ENCODE measurements at regions not wholly inside any gene's neighbourhood (a gene's known extent, or its start where the extent isn't known, plus 50 kb on each side); places are given as distances from the start of the nearest gene placed in this dataset.
"Not testable (repeated sequence)": the region's sequence is repeated elsewhere in the genome, so short reads cannot be mapped to it uniquely, and the experiment has no call there.

DNA sequence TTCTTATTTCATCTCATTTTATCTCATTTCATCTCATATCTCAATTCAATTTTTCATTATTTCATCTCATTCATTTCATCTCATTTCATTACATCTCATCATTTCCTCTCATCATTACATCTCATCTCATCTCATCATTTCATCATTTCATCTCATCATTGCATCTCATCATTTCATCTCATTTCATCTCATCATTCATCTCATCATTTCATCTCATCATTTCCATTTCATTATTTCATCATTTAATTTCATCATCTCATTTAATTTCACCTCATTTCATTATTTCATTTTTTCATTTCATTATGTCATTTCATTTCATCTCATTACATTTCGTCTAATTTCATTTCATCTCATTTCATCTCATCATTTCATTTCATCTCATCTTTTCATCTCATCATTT is 2867.8 kb downstream of the RPIA start:
- H3K4me3 ChIP-seq; ATAC-seq; H3K9me3 ChIP-seq; H3K27me3 ChIP-seq (ENCODE audit: low read depth); H3K4me1 ChIP-seq; DNase-seq; H3K36me3 ChIP-seq; H3K27ac ChIP-seq; intact Hi-C loops (cut with DNase I): not testable (repeated sequence)

GRCh38 chr2:91559886-91560614 is 2868.6 kb downstream of the RPIA start:
- H3K27ac ChIP-seq; H3K4me3 ChIP-seq; H3K27me3 ChIP-seq (ENCODE audit: low read depth); DNase-seq; H3K36me3 ChIP-seq; H3K4me1 ChIP-seq; ATAC-seq; H3K9me3 ChIP-seq; intact Hi-C loops (cut with DNase I): not testable (repeated sequence)

GRCh38 chr2:91562184-91562583 is 2870.7 kb downstream of the RPIA start:
- H3K27ac ChIP-seq; DNase-seq; H3K36me3 ChIP-seq; intact Hi-C loops (cut with DNase I); H3K27me3 ChIP-seq (ENCODE audit: low read depth); ATAC-seq; H3K4me1 ChIP-seq; H3K4me3 ChIP-seq; H3K9me3 ChIP-seq: not testable (repeated sequence)

GRCh38 chr2:91564700-91565099 is 2873.2 kb downstream of the RPIA start:
- intact Hi-C loops (cut with DNase I); H3K27ac ChIP-seq; H3K4me1 ChIP-seq; H3K4me3 ChIP-seq; ATAC-seq; H3K27me3 ChIP-seq (ENCODE audit: low read depth); H3K36me3 ChIP-seq; H3K9me3 ChIP-seq: not testable (repeated sequence)
- DNase-seq: peak; percentile 30

DNA sequence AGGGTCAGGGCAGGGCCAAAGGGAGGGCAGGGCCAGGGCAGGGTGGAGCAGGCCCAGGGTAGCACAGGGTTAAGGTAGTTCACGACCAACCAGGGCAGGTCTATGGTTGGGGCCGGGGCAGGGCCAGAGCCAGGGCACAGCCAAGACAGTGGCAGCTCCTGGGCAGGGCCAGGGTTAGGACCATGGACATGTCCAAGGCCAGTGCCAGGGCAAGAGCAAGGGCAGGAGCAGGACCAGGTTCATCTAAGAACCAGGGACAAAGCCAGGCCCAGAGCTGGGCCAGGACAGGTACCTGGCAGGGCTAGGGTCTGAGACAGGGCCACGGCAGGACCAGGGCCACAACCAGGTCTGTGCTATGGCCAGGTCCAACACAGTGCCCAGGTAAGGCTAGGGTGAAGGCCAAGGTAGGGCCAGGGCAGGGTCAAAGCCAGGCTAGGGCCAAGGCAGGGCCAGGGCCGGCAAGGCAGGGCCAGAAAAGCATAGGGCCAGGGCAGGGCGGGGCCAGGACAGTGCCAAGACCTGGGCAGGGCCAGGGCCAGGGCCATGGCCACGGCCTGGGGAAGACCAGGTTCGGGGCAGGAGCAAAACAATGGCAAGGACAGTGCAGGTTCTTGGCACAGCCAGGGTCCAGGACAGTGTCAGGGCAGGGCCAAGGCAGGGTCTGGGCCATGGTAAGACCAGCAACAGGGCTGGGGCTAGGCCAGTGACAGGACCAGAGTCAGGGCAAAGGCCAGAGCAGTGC is 2874.4 kb downstream of the RPIA start:
- ATAC-seq; H3K4me3 ChIP-seq; H3K27ac ChIP-seq; H3K4me1 ChIP-seq; H3K36me3 ChIP-seq; H3K9me3 ChIP-seq; intact Hi-C loops (cut with DNase I); H3K27me3 ChIP-seq (ENCODE audit: low read depth): not testable (repeated sequence)
- DNase-seq: peak; percentile 49

DNA sequence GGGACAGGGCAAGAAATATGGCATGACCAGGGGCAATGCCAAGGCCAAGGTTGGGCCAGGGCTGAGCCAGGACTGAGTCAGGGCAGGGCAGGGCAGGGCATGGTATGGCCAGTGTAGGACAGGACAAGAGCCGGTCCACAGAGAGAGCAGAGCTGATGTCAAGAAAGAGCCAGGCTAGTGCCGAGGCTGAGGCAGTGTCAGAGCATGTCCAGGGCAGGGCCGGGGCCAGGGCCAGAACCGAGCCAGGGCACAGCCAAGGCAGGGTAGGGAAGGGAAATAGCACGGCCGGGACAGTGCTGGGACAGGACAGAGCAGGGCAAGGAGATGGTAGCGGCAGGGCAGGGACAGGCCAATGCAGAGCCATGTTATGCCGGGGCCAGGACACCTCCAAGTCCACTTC is 2875.1 kb downstream of the RPIA start:
- H3K9me3 ChIP-seq; ATAC-seq; H3K4me3 ChIP-seq; H3K27ac ChIP-seq; H3K36me3 ChIP-seq; H3K27me3 ChIP-seq (ENCODE audit: low read depth); H3K4me1 ChIP-seq; intact Hi-C loops (cut with DNase I): not testable (repeated sequence)
- DNase-seq: peak; percentile 34

DNA sequence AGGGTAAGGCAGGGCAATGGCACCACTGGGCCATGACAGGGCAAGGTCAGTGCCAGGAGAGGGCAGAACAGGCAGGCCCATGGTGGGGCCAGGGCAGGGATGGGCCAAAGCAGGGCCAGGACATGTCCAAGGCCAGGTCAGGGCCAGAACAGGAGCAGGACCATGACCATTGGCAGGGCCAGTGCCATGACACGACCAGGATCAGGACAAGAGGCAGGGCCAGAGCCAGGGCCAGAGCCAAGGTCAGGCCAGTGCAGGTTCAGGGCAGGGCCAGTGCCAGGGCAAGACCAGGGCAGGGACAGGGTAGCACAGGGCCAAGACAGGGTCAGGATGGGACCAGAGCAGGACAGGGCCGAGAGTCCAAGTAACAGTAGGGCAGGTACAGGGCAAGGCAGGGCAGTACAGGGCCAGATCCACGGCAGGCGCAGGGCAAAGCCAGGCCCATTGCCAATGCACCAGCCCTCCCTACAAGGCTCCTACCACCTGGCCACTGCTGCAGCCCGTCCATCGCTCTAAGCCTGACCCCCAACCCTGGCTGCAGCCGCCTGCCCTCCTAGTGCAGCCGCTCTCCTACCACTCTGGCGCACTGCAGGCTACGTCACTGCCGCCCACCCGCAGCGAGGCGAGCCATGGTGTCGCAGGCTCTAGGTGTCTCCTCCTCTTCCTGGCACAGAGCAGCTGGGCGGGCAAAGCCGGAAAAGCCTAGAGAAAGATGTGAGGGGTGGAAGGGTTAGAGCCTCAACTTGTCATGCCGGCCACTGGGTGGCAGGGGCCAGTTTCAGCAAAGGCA is 2876.3 kb downstream of the RPIA start:
- DNase-seq: peak; percentile 38
- H3K27me3 ChIP-seq (ENCODE audit: low read depth); H3K4me1 ChIP-seq; H3K9me3 ChIP-seq; ATAC-seq; H3K36me3 ChIP-seq; H3K4me3 ChIP-seq; intact Hi-C loops (cut with DNase I); H3K27ac ChIP-seq: not testable (repeated sequence)

GRCh38 chr2:91568391-91569338 is 2877.2 kb downstream of the RPIA start:
- intact Hi-C loops (cut with DNase I); H3K4me1 ChIP-seq; DNase-seq; H3K27ac ChIP-seq; ATAC-seq; H3K36me3 ChIP-seq; H3K27me3 ChIP-seq (ENCODE audit: low read depth); H3K9me3 ChIP-seq; H3K4me3 ChIP-seq: not testable (repeated sequence)

DNA sequence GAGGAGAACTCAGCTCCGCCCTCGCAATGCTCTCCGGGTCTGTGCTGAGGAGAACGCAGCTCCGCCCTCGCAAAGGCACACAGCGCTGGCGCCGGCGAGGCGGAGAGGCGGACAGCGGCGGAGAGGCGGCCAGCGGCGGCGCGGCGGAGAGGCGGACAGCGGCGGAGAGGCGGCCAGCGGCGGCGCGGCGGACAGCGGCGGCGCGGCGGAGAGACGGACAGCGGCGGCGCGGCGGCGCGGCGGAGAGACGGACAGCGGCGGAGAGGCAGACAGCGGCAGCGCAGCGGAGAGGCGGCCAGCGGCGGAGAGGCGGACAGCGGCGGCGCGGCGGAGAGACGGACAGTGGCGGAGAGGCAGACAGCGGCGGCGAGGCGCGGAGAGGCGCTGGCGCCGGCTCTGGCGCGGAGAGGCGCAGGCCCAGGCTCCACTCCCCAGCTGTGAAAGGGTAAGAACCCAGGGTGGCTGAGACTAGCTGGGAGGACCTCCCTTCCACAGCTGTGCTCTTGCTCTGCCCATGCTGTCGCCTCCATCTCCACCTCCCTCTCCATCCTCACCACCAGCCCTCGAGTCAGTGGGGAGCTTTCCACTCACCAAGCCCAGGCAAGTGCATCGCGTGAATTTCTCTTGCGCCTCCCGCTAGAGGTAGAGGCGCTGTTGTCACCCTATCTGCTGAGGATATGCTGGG is 2879.9 kb downstream of the RPIA start:
- H3K9me3 ChIP-seq; intact Hi-C loops (cut with DNase I); H3K4me3 ChIP-seq; H3K27me3 ChIP-seq (ENCODE audit: low read depth); H3K4me1 ChIP-seq; DNase-seq; H3K27ac ChIP-seq; H3K36me3 ChIP-seq: not testable (repeated sequence)
- ATAC-seq: peak in 1 of 2 donors; percentile 62

- H3K9me3 ChIP-seq; H3K36me3 ChIP-seq; intact Hi-C loops (cut with DNase I); H3K4me3 ChIP-seq; DNase-seq; H3K4me1 ChIP-seq; ATAC-seq; H3K27ac ChIP-seq; H3K27me3 ChIP-seq (ENCODE audit: low read depth): not testable (repeated sequence)
Measured at GRCh38 chr2:91573018-91573417, 2881.5 kb downstream of the RPIA start.

GRCh38 chr2:91573755-91574154 is 2882.3 kb downstream of the RPIA start:
- H3K4me3 ChIP-seq; H3K4me1 ChIP-seq; intact Hi-C loops (cut with DNase I); H3K27me3 ChIP-seq (ENCODE audit: low read depth); H3K36me3 ChIP-seq; H3K9me3 ChIP-seq; H3K27ac ChIP-seq; ATAC-seq; DNase-seq: not testable (repeated sequence)

DNA sequence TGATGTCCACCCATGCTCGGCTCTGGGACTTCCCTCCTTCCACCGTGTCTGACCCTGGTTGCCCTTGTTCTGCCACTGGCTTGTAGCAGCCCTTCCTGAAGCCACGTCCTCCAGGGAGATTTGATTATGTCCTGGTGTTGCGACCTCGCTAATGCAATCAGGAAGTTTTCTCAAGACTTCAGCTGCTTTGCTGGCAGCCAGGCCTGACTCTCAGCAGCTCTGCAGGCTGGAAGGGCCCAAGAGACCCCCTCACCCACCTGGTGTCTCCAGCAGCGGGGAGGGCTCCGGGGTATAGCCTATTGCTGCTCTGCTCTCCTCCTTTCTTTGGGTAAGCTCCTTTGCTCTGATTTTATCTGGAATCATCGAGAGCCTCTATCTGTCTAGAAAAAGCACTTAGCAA is 2882.8 kb downstream of the RPIA start:
- H3K36me3 ChIP-seq; H3K9me3 ChIP-seq; DNase-seq; H3K4me1 ChIP-seq; H3K27ac ChIP-seq; H3K27me3 ChIP-seq (ENCODE audit: low read depth); H3K4me3 ChIP-seq; ATAC-seq; intact Hi-C loops (cut with DNase I): not testable (repeated sequence)
